H9 (cell line): ENCODE measurements at regions not wholly inside any gene's neighbourhood (a gene's known extent, or its start where the extent isn't known, plus 50 kb on each side); places are given as distances from the start of the nearest gene placed in this dataset.

ENCODE experiments used
- DNase-seq: peaks from one replicate; pipeline ENCODE4 v3.0.0-alpha.2; 2017
- H2AFZ ChIP-seq: one replicate; pipeline ENCODE4 v1.6.1; 2013; ENCODE audit warnings: mild to moderate bottlenecking, low read length, control low read depth, moderate library complexity
- H2AK5ac ChIP-seq: 2 replicates; pipeline ENCODE4 v1.6.1; 2013; ENCODE audit warnings: low read length, control low read depth, mixed read lengths; ENCODE audit not compliant: insufficient read length
- H2BK120ac ChIP-seq: one replicate; pipeline ENCODE4 v1.6.1; 2013; ENCODE audit warnings: low read depth, mild to moderate bottlenecking, low read length, control low read depth, inconsistent platforms; ENCODE audit not compliant: poor library complexity, severe bottlenecking
- H2BK12ac ChIP-seq: 2 replicates; pipeline ENCODE4 v1.6.1; 2013; ENCODE audit warnings: low read length, control low read depth, mixed read lengths, low read depth; ENCODE audit not compliant: insufficient read length
- H2BK15ac ChIP-seq: 2 replicates; pipeline ENCODE4 v1.6.1; 2013; ENCODE audit warnings: low read depth, low read length, control low read depth
- H2BK20ac ChIP-seq: one replicate; pipeline ENCODE4 v1.6.1; 2013; ENCODE audit warnings: low read depth, mild to moderate bottlenecking, low read length, control low read depth, inconsistent platforms; ENCODE audit not compliant: poor library complexity, severe bottlenecking
- H2BK5ac ChIP-seq: 2 replicates; pipeline ENCODE4 v1.6.1; 2013; ENCODE audit warnings: low read length, control low read depth, mixed read lengths; ENCODE audit not compliant: insufficient read length
- H3K14ac ChIP-seq: 2 replicates; pipeline ENCODE4 v1.6.1; 2013; ENCODE audit warnings: low read length, control low read depth; ENCODE audit not compliant: insufficient read depth
- H3K18ac ChIP-seq: 2 replicates; pipeline ENCODE4 v1.6.1; 2013; ENCODE audit warnings: low read depth, mild to moderate bottlenecking, mixed read lengths, low read length, control low read depth; ENCODE audit not compliant: insufficient read length
- H3K23ac ChIP-seq: 2 replicates; pipeline ENCODE4 v1.6.1; 2013; ENCODE audit warnings: low read length, control low read depth, mixed read lengths, low read depth; ENCODE audit not compliant: insufficient read length
- H3K23me2 ChIP-seq: 2 replicates; pipeline ENCODE4 v1.6.1; 2013; ENCODE audit warnings: low read depth, mild to moderate bottlenecking, mixed read lengths, low read length, control low read depth; ENCODE audit not compliant: insufficient read length, poor library complexity, severe bottlenecking
- H3K27ac ChIP-seq: 2 replicates; pipeline ENCODE4 v1.5.1; 2013; ENCODE audit warnings: low read length, control low read depth, mixed read lengths, low read depth; ENCODE audit not compliant: insufficient read length
- H3K27me3 ChIP-seq: 2 replicates; pipeline ENCODE4 v1.6.1; 2013; ENCODE audit warnings: low read length, control low read depth, inconsistent platforms; ENCODE audit not compliant: insufficient read depth
- H3K4ac ChIP-seq: 2 replicates; pipeline ENCODE4 v1.6.1; 2013; ENCODE audit warnings: low read depth, mild to moderate bottlenecking, control low read depth, inconsistent platforms, low read length, moderate library complexity
- H3K4me1 ChIP-seq: 2 replicates; pipeline ENCODE4 v1.6.1; 2013; ENCODE audit warnings: low read length, control low read depth, inconsistent platforms; ENCODE audit not compliant: insufficient read depth
- H3K4me2 ChIP-seq: 2 replicates; pipeline ENCODE4 v1.6.1; 2013; ENCODE audit warnings: low read length, control low read depth, mixed read lengths; ENCODE audit not compliant: insufficient read length, insufficient read depth
- H3K56ac ChIP-seq: 2 replicates; pipeline ENCODE4 v1.6.1; 2013; ENCODE audit warnings: low read depth, mild to moderate bottlenecking, mixed read lengths, low read length, control low read depth; ENCODE audit not compliant: insufficient read length
- H3K79me1 ChIP-seq: 2 replicates; pipeline ENCODE4 v1.6.1; 2013; ENCODE audit warnings: low read depth, mild to moderate bottlenecking, moderate library complexity, low read length, control low read depth, inconsistent platforms; ENCODE audit not compliant: insufficient read depth, poor library complexity, severe bottlenecking
- H3K79me2 ChIP-seq: 2 replicates; pipeline ENCODE4 v1.6.1; 2013; ENCODE audit warnings: low read length, control low read depth, inconsistent platforms; ENCODE audit not compliant: insufficient read depth
- H3K9ac ChIP-seq: 2 replicates; pipeline ENCODE4 v1.6.1; 2013; ENCODE audit warnings: low read length, control low read depth, mixed read lengths; ENCODE audit not compliant: insufficient read length; ENCODE audit errors: extremely low read depth
- H3K9me3 ChIP-seq: one replicate; pipeline ENCODE4 v1.6.1; 2013; ENCODE audit warnings: low read depth, low read length, inconsistent platforms; ENCODE audit not compliant: control insufficient read depth
- H3T11ph ChIP-seq: one replicate; pipeline ENCODE4 v1.6.1; 2013; ENCODE audit warnings: mild to moderate bottlenecking, low read length, control low read depth, inconsistent platforms
- H4K20me1 ChIP-seq: one replicate; pipeline ENCODE4 v1.6.1; 2013; ENCODE audit not compliant: control insufficient read depth, insufficient read length, insufficient read depth
- H4K5ac ChIP-seq: 2 replicates; pipeline ENCODE4 v1.6.1; 2013; ENCODE audit warnings: low read depth, mild to moderate bottlenecking, mixed read lengths, low read length, control low read depth; ENCODE audit not compliant: insufficient read length
- H4K8ac ChIP-seq: replicated peaks from 2 replicates; pipeline ENCODE4 v1.6.1; 2013; ENCODE audit warnings: low read length, control low read depth, mixed read lengths, low read depth; ENCODE audit not compliant: insufficient read length
- H4K91ac ChIP-seq: 2 replicates; pipeline ENCODE4 v1.6.1; 2013; ENCODE audit warnings: low read depth, mild to moderate bottlenecking, moderate library complexity, mixed read lengths, low read length, control low read depth; ENCODE audit not compliant: insufficient read length
- H3K27ac Mint-ChIP-seq, 3 experiments: 2 replicates in 2 of 3; 3 replicates in 1 of 3; pipeline ENCODE4 v1.8.0; 2020 to 2021; ENCODE audit warnings: mixed read lengths in 3 of 3, mild to moderate bottlenecking in 1 of 3, moderate library complexity in 1 of 3
- H3K27me3 Mint-ChIP-seq: 2 replicates; pipeline ENCODE4 v1.8.0; 2021; ENCODE audit warnings: low read depth, mild to moderate bottlenecking, moderate library complexity, mixed read lengths
- H3K36me3 Mint-ChIP-seq, 3 experiments: 2 replicates in 2 of 3; 3 replicates in 1 of 3; pipeline ENCODE4 v1.8.0; 2020 to 2021; ENCODE audit warnings: low read depth in 3 of 3, mixed read lengths in 3 of 3; ENCODE audit not compliant: insufficient read depth in 1 of 3
- H3K4me1 Mint-ChIP-seq, 2 experiments: 2 replicates each; pipeline ENCODE4 v1.8.0; 2020; ENCODE audit warnings: mixed read lengths in 2 of 2
- H3K4me3 Mint-ChIP-seq, 2 experiments: 2 replicates in 1 of 2; 3 replicates in 1 of 2; pipeline ENCODE4 v1.8.0; 2020 to 2021; ENCODE audit warnings: mild to moderate bottlenecking in 2 of 2, mixed read lengths in 2 of 2, moderate library complexity in 1 of 2
- H3K9me3 Mint-ChIP-seq, 2 experiments: 2 replicates in 1 of 2; 3 replicates in 1 of 2; pipeline ENCODE4 v1.8.0; 2020; ENCODE audit warnings: mild to moderate bottlenecking in 2 of 2, mixed read lengths in 2 of 2, moderate library complexity in 1 of 2
- WGBS: extraction: QIAGEN DNeasy Blood & Tissue Kit; methylation state at CpG from one replicate; pipeline ENCODE4 v1.1.7; 2013; ENCODE audit warnings: missing lambda C conversion rate, low lambda C conversion rate, mixed read lengths; ENCODE audit not compliant: insufficient read length; ENCODE audit errors: extremely low coverage; 5-methylcytosine and 5-hydroxymethylcytosine counted together
- TF ChIP-seq, protein P1 (sequence below): fragments of 200-600 bp; sonication (generic); conservative IDR thresholded peaks from 3 replicates; pipeline ENCODE4 v1.8.0; 2021; ENCODE audit warnings: antibody characterized with exemption, mild to moderate bottlenecking

DNA sequence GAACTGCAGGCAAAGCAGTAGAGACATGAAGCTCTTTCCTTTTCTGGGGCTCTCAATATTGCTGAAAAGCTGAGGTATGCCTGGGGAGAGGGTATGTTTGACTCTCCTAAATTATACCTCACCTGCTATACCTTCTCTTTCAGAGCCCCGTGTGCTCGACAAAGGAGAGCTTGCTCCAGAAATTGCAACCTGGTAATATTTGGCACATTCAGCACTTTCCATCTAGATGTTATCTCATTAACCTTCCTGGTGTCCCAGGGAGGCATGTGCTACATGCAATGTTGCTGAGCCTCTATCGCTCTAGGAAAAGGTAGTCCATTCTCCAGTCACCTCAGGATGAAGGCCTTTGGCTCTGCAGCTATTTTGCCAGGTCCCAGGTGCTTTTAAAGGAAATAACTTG is 78.5 kb upstream of the ZSWIM6 start:
- H3K4ac ChIP-seq: no peak overlapping the region
- no peak overlapping the region for H3K27ac Mint-ChIP-seq
- H3K4me1 ChIP-seq: no peaks in the 10 kb centered on the region
- no peaks in the 10 kb centered on the region for H3K4me1 Mint-ChIP-seq
- DNase-seq: no peak
- no peak overlapping the region for H3K14ac ChIP-seq
- no peaks in the 10 kb centered on the region for H3K27me3 ChIP-seq
- no peak overlapping the region for H2BK5ac ChIP-seq
- H3K4me2 ChIP-seq: no peak overlapping the region
- H3K27me3 Mint-ChIP-seq: 0 out of 2 replicates have a peak, but pooled peaks cover 2% of the 10 kb centered on the region
- H3K79me1 ChIP-seq: no peaks in the 10 kb centered on the region
- no peak overlapping the region for H2BK120ac ChIP-seq
- no peak overlapping the region for H2BK15ac ChIP-seq
- no peaks in the 10 kb centered on the region for H3K23me2 ChIP-seq
- H3K36me3 Mint-ChIP-seq: no peaks in the 10 kb centered on the region
- no peaks in the 10 kb centered on the region for H3K9me3 ChIP-seq
- no peak overlapping the region for H3K23ac ChIP-seq
- H2AK5ac ChIP-seq: no peak overlapping the region
- H3K18ac ChIP-seq: no peak overlapping the region
- no peak overlapping the region for H3K4me3 Mint-ChIP-seq
- H3K9me3 Mint-ChIP-seq: peaks cover 0 to 3% of the 10 kb centered on the region in 2 experiments; a peak in 2 of 5 replicates
- no peak overlapping the region for H3K9ac ChIP-seq
- H4K20me1 ChIP-seq: no peaks in the 10 kb centered on the region
- no peak overlapping the region for H4K5ac ChIP-seq
- H4K91ac ChIP-seq: no peak overlapping the region
- no peak overlapping the region for H2BK20ac ChIP-seq
- H2BK12ac ChIP-seq: no peak overlapping the region
- WGBS: no CpG with 5 or more reads among the region's 3 CpGs
- TF ChIP-seq, protein P1, sequence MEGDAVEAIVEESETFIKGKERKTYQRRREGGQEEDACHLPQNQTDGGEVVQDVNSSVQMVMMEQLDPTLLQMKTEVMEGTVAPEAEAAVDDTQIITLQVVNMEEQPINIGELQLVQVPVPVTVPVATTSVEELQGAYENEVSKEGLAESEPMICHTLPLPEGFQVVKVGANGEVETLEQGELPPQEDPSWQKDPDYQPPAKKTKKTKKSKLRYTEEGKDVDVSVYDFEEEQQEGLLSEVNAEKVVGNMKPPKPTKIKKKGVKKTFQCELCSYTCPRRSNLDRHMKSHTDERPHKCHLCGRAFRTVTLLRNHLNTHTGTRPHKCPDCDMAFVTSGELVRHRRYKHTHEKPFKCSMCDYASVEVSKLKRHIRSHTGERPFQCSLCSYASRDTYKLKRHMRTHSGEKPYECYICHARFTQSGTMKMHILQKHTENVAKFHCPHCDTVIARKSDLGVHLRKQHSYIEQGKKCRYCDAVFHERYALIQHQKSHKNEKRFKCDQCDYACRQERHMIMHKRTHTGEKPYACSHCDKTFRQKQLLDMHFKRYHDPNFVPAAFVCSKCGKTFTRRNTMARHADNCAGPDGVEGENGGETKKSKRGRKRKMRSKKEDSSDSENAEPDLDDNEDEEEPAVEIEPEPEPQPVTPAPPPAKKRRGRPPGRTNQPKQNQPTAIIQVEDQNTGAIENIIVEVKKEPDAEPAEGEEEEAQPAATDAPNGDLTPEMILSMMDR: no peak
- no peak overlapping the region for H3K27ac ChIP-seq
- H3K79me2 ChIP-seq: no peaks in the 10 kb centered on the region
- no peak overlapping the region for H2AFZ ChIP-seq
- no peak overlapping the region for H4K8ac ChIP-seq
- H3K56ac ChIP-seq: no peak overlapping the region
- no peak overlapping the region for H3T11ph ChIP-seq
